GM23248 (cell line): ENCODE measurements at regions not wholly inside any gene's neighbourhood (a gene's known extent, or its start where the extent isn't known, plus 50 kb on each side); places are given as distances from the start of the nearest gene placed in this dataset.

Source experiments
- DNase-seq: peaks from one replicate; pipeline ENCODE4 v3.0.0-alpha.2; 2015
- H2AFZ ChIP-seq: fragments of 200-600 bp; sonication (generic); 2 replicates; pipeline ENCODE4 v1.6.1; 2016; ENCODE audit warnings: antibody characterized with exemption
- H3F3A ChIP-seq: fragments of 200-600 bp; sonication (generic); 2 replicates; pipeline ENCODE4 v1.6.1; 2016; ENCODE audit warnings: mild to moderate bottlenecking, antibody characterized with exemption, mixed run types; ENCODE audit not compliant: insufficient read depth
- H3K27ac ChIP-seq: fragments of 200-600 bp; sonication (generic); 2 replicates; pipeline ENCODE4 v1.5.1; 2016; ENCODE audit warnings: mild to moderate bottlenecking
- H3K27me3 ChIP-seq: fragments of 200-600 bp; sonication (generic); replicated peaks from 2 replicates; pipeline ENCODE4 v1.6.1; 2016; ENCODE audit warnings: mild to moderate bottlenecking; ENCODE audit not compliant: insufficient read depth
- H3K36me3 ChIP-seq: fragments of 200-600 bp; sonication (generic); 2 replicates; pipeline ENCODE4 v1.6.1; 2016; ENCODE audit warnings: low read depth, mild to moderate bottlenecking
- H3K4me1 ChIP-seq: fragments of 200-600 bp; sonication (generic); 2 replicates; pipeline ENCODE4 v1.6.1; 2016; ENCODE audit warnings: mild to moderate bottlenecking; ENCODE audit not compliant: insufficient read depth
- H3K4me2 ChIP-seq: fragments of 200-600 bp; sonication (generic); one replicate; pipeline ENCODE4 v1.6.1; 2016; ENCODE audit warnings: mild to moderate bottlenecking; ENCODE audit not compliant: unreplicated experiment
- H3K4me3 ChIP-seq: fragments of 200-600 bp; sonication (generic); 2 replicates; pipeline ENCODE4 v1.5.1; 2016; ENCODE audit warnings: mild to moderate bottlenecking
- H3K79me2 ChIP-seq: fragments of 200-600 bp; sonication (generic); 2 replicates; pipeline ENCODE4 v1.6.1; 2016; ENCODE audit warnings: mild to moderate bottlenecking; ENCODE audit not compliant: insufficient read depth
- H3K9ac ChIP-seq: fragments of 200-600 bp; sonication (generic); 2 replicates; pipeline ENCODE4 v1.6.1; 2016; ENCODE audit warnings: mild to moderate bottlenecking
- H3K9me2 ChIP-seq: fragments of 200-600 bp; sonication (generic); 2 replicates; pipeline ENCODE4 v1.6.1; 2016; ENCODE audit warnings: mixed run types, mild to moderate bottlenecking, moderate library complexity; ENCODE audit not compliant: insufficient read depth
- H3K9me3 ChIP-seq: fragments of 200-600 bp; sonication (generic); one replicate; pipeline ENCODE4 v1.6.1; 2017; ENCODE audit warnings: low read depth
- H4K20me1 ChIP-seq: fragments of 200-600 bp; sonication (generic); 2 replicates; pipeline ENCODE4 v1.6.0; 2016; ENCODE audit not compliant: insufficient read depth
- EZH2 ChIP-seq: fragments of 200-600 bp; sonication (generic); IDR thresholded peaks from 2 replicates; pipeline ENCODE4 v1.6.1; 2018; ENCODE audit warnings: antibody characterized with exemption, mild to moderate bottlenecking; ENCODE audit not compliant: insufficient read depth, poor library complexity, severe bottlenecking
- EZH2phosphoT487 ChIP-seq: fragments of 200-600 bp; sonication (generic); IDR thresholded peaks from 2 replicates; pipeline ENCODE4 v1.6.1; 2018; ENCODE audit warnings: antibody characterized with exemption, moderate library complexity, mild to moderate bottlenecking, low read depth; ENCODE audit not compliant: insufficient read depth
- whole genome bisulfite sequencing, 2 experiments: methylation state at CpG; one replicate each; pipeline ENCODE4 v1.1.6; 2015 to 2017; ENCODE audit warnings: low lambda C conversion rate in 2 of 2, low coverage in 1 of 2; ENCODE audit errors: missing lambda C conversion rate in 2 of 2; 5-methylcytosine and 5-hydroxymethylcytosine counted together
- in situ Hi-C: fragments of 300-500 bp; cut with MboI; formaldehyde crosslinking; loops from 2 replicates; pipeline ENCODE4 v1.15.0; 2020

GRCh38 chr3:67831262-67831661 lies 176.8 kb upstream of the SUCLG2 start:
- Histone ChIP-seq H3K9me2 (no peaks in the 10 kb centered on the region), H3K4me3 (no peak overlapping the region), H3K9me3 (no peaks in the 10 kb centered on the region), H3K4me2 (no peak overlapping the region), H3K4me1 (no peaks in the 10 kb centered on the region), H3K27ac (no peak overlapping the region), H3K9ac (no peak overlapping the region), H2AFZ (no peak overlapping the region), H3K36me3 (no peaks in the 10 kb centered on the region), H3K79me2 (no peaks in the 10 kb centered on the region), H3F3A (no peaks in the 10 kb centered on the region), H4K20me1 (no peaks in the 10 kb centered on the region), H3K27me3 (no peaks in the 10 kb centered on the region)
- in situ Hi-C loops = no loop called here
- WGBS, 2 experiments = 30 to 43% methylated on average over 3 of the region's 3 CpGs
- no peak for DNase-seq
- no peak for TF ChIP-seq EZH2
- TF ChIP-seq EZH2phosphoT487 = no peak

GRCh38 chr3:67828486-67829010 lies 174.1 kb upstream of the SUCLG2 start:
- Histone ChIP-seq H3K9ac (no peak overlapping the region), H3K27ac (no peak overlapping the region), H3K4me2 (no peak overlapping the region), H3K27me3 (no peaks in the 10 kb centered on the region), H2AFZ (no peak overlapping the region), H3K9me3 (no peaks in the 10 kb centered on the region), H3K36me3 (no peaks in the 10 kb centered on the region), H3K4me1 (no peaks in the 10 kb centered on the region), H4K20me1 (no peaks in the 10 kb centered on the region), H3K4me3 (no peak overlapping the region), H3F3A (no peaks in the 10 kb centered on the region), H3K9me2 (no peaks in the 10 kb centered on the region), H3K79me2 (no peaks in the 10 kb centered on the region)
- TF ChIP-seq EZH2 = no peak
- TF ChIP-seq EZH2phosphoT487 = no peak
- 26 to 41% methylated on average over 1 of the region's 1 CpG for WGBS, 2 experiments
- DNase-seq = no peak
- in situ Hi-C loops = no loop called here

GRCh38 chr3:67821135-67821534 lies 166.7 kb upstream of the SUCLG2 start:
- Histone ChIP-seq H3K27ac (no peak overlapping the region), H3K9ac (no peak overlapping the region), H3K9me3 (no peaks in the 10 kb centered on the region), H3K4me3 (no peak overlapping the region), H2AFZ (no peak overlapping the region), H3K4me1 (no peaks in the 10 kb centered on the region), H3K79me2 (no peaks in the 10 kb centered on the region), H3F3A (no peaks in the 10 kb centered on the region), H3K36me3 (no peaks in the 10 kb centered on the region), H4K20me1 (no peaks in the 10 kb centered on the region), H3K4me2 (no peak overlapping the region), H3K27me3 (no peaks in the 10 kb centered on the region), H3K9me2 (no peaks in the 10 kb centered on the region; the same call in 1 of the 2 replicates)
- DNase-seq = no peak
- in situ Hi-C loops = no loop called here
- WGBS, 2 experiments = 34 to 36% methylated on average over 4 of the region's 4 CpGs
- no peak for TF ChIP-seq EZH2phosphoT487
- TF ChIP-seq EZH2 = no peak

- no peaks in the 10 kb centered on the region for H3K9me3 ChIP-seq
- H3K4me1 ChIP-seq = no peaks in the 10 kb centered on the region
- in situ Hi-C loops = no loop called here
- H3F3A ChIP-seq = no peaks in the 10 kb centered on the region
- no peaks in the 10 kb centered on the region for H3K79me2 ChIP-seq
- no peak overlapping the region for H3K27ac ChIP-seq
- no peaks in the 10 kb centered on the region; the same call in 1 of the 2 replicates for H3K9me2 ChIP-seq
- no peak overlapping the region for H3K4me3 ChIP-seq
- H4K20me1 ChIP-seq = no peaks in the 10 kb centered on the region
- H3K36me3 ChIP-seq = no peaks in the 10 kb centered on the region
- 0% methylated on average over 1 of the region's 1 CpG for WGBS, 2 experiments
- H3K4me2 ChIP-seq = no peak overlapping the region
- TF ChIP-seq EZH2 (no peak), EZH2phosphoT487 (no peak)
- no peak overlapping the region for H3K9ac ChIP-seq
- H2AFZ ChIP-seq = no peak overlapping the region
- H3K27me3 ChIP-seq = no peaks in the 10 kb centered on the region
- no peak for DNase-seq
Measured at GRCh38 chr3:67819447-67819846, 165.0 kb upstream of the SUCLG2 start.
